ENCODE measurements at regions not wholly inside any gene's neighbourhood (a gene's known extent, or its start where the extent isn't known, plus 50 kb on each side); places are given as distances from the start of the nearest gene placed in this dataset.

GRCh38 chr13:74306496-74306895, 172.3 kb upstream of the KLF12 start:
- CTCF ChIA-PET, result no interaction called here
- peak; percentile 18 for DNase-seq (ENCODE audit: unreplicated experiment)
- peaks cover 8% of the 10 kb centered on the region for H3K9me3 Mint-ChIP-seq (ENCODE audit: unreplicated experiment)
- H3K36me3 Mint-ChIP-seq (ENCODE audit: insufficient read depth, unreplicated experiment), result no peaks in the 10 kb centered on the region
- H3K4me1 Mint-ChIP-seq (ENCODE audit: insufficient read depth, unreplicated experiment), result no peaks in the 10 kb centered on the region
- no peaks in the 10 kb centered on the region for H3K27me3 Mint-ChIP-seq (ENCODE audit: insufficient read depth, unreplicated experiment)
- intact Hi-C loops (cut with micrococcal nuclease), result no loop called here
- no TSS peak for BruUV-seq (replicated peaks)
- POLR2A ChIA-PET, result no interaction called here
- no peak overlapping the region for H3K4me3 Mint-ChIP-seq (ENCODE audit: unreplicated experiment)
- no peak for TF ChIP-seq CTCF (IDR thresholded peaks at IDR 0.05; ENCODE audit: unreplicated experiment)
- H3K27ac Mint-ChIP-seq (ENCODE audit: low read depth, unreplicated experiment), result no peak overlapping the region

GRCh38 chr13:74305876-74306275, 171.7 kb upstream of the KLF12 start:
- ChIA-PET CTCF (interaction anchor here (1.7 kb wide), 1 partner anchor 914 kb away, joined by 5 read pairs; no protein-coding TSS in a partner anchor), POLR2A (interaction anchor here (0.6 kb wide), 1 partner anchor 575 kb away, joined by 3 read pairs; no protein-coding TSS in a partner anchor)
- no TSS peak for BruUV-seq (replicated peaks)
- Mint-ChIP-seq H3K4me1 (ENCODE audit: insufficient read depth, unreplicated experiment) (no peaks in the 10 kb centered on the region), H3K27ac (ENCODE audit: low read depth, unreplicated experiment) (no peak overlapping the region), H3K4me3 (ENCODE audit: unreplicated experiment) (no peak overlapping the region), H3K9me3 (ENCODE audit: unreplicated experiment) (peaks cover 8% of the 10 kb centered on the region), H3K27me3 (ENCODE audit: insufficient read depth, unreplicated experiment) (no peaks in the 10 kb centered on the region), H3K36me3 (ENCODE audit: insufficient read depth, unreplicated experiment) (no peaks in the 10 kb centered on the region)
- no peak for TF ChIP-seq CTCF (IDR thresholded peaks at IDR 0.05; ENCODE audit: unreplicated experiment)
- intact Hi-C loops (cut with micrococcal nuclease), result no loop called here
- DNase-seq (ENCODE audit: unreplicated experiment), result peak; percentile 6

- Mint-ChIP-seq H3K27me3 (ENCODE audit: insufficient read depth, unreplicated experiment) (no peaks in the 10 kb centered on the region), H3K27ac (ENCODE audit: low read depth, unreplicated experiment) (no peak overlapping the region), H3K9me3 (ENCODE audit: unreplicated experiment) (no peaks in the 10 kb centered on the region), H3K36me3 (ENCODE audit: insufficient read depth, unreplicated experiment) (no peaks in the 10 kb centered on the region), H3K4me1 (ENCODE audit: insufficient read depth, unreplicated experiment) (no peaks in the 10 kb centered on the region), H3K4me3 (ENCODE audit: unreplicated experiment) (no peak overlapping the region)
- no TSS peak for BruUV-seq (replicated peaks)
- no peak for DNase-seq (ENCODE audit: unreplicated experiment)
- POLR2A ChIA-PET, result no interaction called here
- CTCF ChIA-PET, result interaction anchor here (2.2 kb wide), 1 partner anchor 15 kb away, joined by 8 read pairs; no protein-coding TSS in a partner anchor
- no peak for TF ChIP-seq CTCF (IDR thresholded peaks at IDR 0.05; ENCODE audit: unreplicated experiment)
- intact Hi-C loops (cut with micrococcal nuclease), result no loop called here
Observed at GRCh38 chr13:74301258-74301935, 167.2 kb upstream of the KLF12 start.

- H3K4me1 Mint-ChIP-seq (ENCODE audit: insufficient read depth, unreplicated experiment), result no peaks in the 10 kb centered on the region
- no peak for TF ChIP-seq CTCF (IDR thresholded peaks at IDR 0.05; ENCODE audit: unreplicated experiment)
- no TSS peak for BruUV-seq (replicated peaks)
- no peaks in the 10 kb centered on the region for H3K27me3 Mint-ChIP-seq (ENCODE audit: insufficient read depth, unreplicated experiment)
- no peak overlapping the region for H3K4me3 Mint-ChIP-seq (ENCODE audit: unreplicated experiment)
- H3K36me3 Mint-ChIP-seq (ENCODE audit: insufficient read depth, unreplicated experiment), result no peaks in the 10 kb centered on the region
- POLR2A ChIA-PET, result interaction anchor here (0.7 kb wide), 2 partner anchors 17 to 150 kb away, joined by 3 read pairs; no protein-coding TSS in a partner anchor
- DNase-seq (ENCODE audit: unreplicated experiment), result no peak
- no peaks in the 10 kb centered on the region for H3K9me3 Mint-ChIP-seq (ENCODE audit: unreplicated experiment)
- CTCF ChIA-PET, result interaction anchor here (0.6 to 2.2 kb wide), 2 partner anchors 13 to 46 kb away, joined by 3 to 8 read pairs; no protein-coding TSS in a partner anchor
- intact Hi-C loops (cut with micrococcal nuclease), result no loop called here
- no peak overlapping the region for H3K27ac Mint-ChIP-seq (ENCODE audit: low read depth, unreplicated experiment)
Observed at GRCh38 chr13:74300162-74300561, 166.0 kb upstream of the KLF12 start.
